GM23338 (cell line): ENCODE measurements at regions not wholly inside any gene's neighbourhood (a gene's known extent, or its start where the extent isn't known, plus 50 kb on each side); places are given as distances from the start of the nearest gene placed in this dataset.

Source experiments
- CREB1 ChIP-seq: fragments of 250-450 bp; sonication (Bioruptor Pico); IDR thresholded peaks from 2 replicates; pipeline ENCODE4 v1.5.0; 2020; ENCODE audit warnings: low read depth, mild to moderate bottlenecking, moderate library complexity
- CTCF ChIP-seq, 2 experiments: fragments of 200-600 bp in 1 of 2; sonication (generic) in 1 of 2; conservative IDR thresholded peaks; 2 replicates each; pipeline versions ENCODE4 v1.5.1 to v1.6.1; 2016 to 2017; ENCODE audit warnings: antibody characterized with exemption in 2 of 2, low read depth in 2 of 2, mild to moderate bottlenecking in 2 of 2, moderate library complexity in 1 of 2
- ETS1 ChIP-seq: IDR thresholded peaks from 2 replicates; pipeline ENCODE4 v1.6.1; 2016; ENCODE audit warnings: antibody characterized with exemption
- EZH2 ChIP-seq: fragments of 200-600 bp; sonication (generic); IDR thresholded peaks from one replicate; pipeline ENCODE4 v1.8.0; 2017; ENCODE audit warnings: antibody characterized with exemption, mild to moderate bottlenecking, low read depth; ENCODE audit not compliant: unreplicated experiment
- EZH2phosphoT487 ChIP-seq: fragments of 200-600 bp; sonication (generic); IDR thresholded peaks from one replicate; pipeline ENCODE4 v1.8.1; 2018; ENCODE audit warnings: antibody characterized with exemption; ENCODE audit not compliant: unreplicated experiment
- JUNB ChIP-seq: IDR thresholded peaks from one replicate; pipeline ENCODE4 v1.6.1; 2016; ENCODE audit warnings: antibody characterized with exemption; ENCODE audit not compliant: unreplicated experiment
- POLR2AphosphoS5 ChIP-seq: IDR thresholded peaks from 2 replicates; pipeline ENCODE4 v1.6.1; 2016; ENCODE audit warnings: antibody characterized with exemption, low read depth
- REST ChIP-seq: IDR thresholded peaks from one replicate; pipeline ENCODE4 v1.6.1; 2018; ENCODE audit warnings: antibody characterized with exemption; ENCODE audit not compliant: unreplicated experiment
- ZNF114 ChIP-seq: fragments of 250-450 bp; sonication (Bioruptor Pico); IDR thresholded peaks from 2 replicates; pipeline ENCODE4 v1.5.0; 2020; ENCODE audit warnings: mild to moderate bottlenecking, moderate library complexity
- ZNF331 ChIP-seq: fragments of 250-450 bp; sonication (Bioruptor Pico); IDR thresholded peaks from 2 replicates; pipeline ENCODE4 v1.5.0; 2020; ENCODE audit warnings: low read depth, mild to moderate bottlenecking, moderate library complexity

GRCh38 chr4:3864742-3865721 lies 98.8 kb downstream of the ADRA2C start:
- no peak for TF ChIP-seq CTCF (conservative IDR thresholded peaks at IDR 0.05; ENCODE audit: low read depth in 2 of 2)
- no peak for TF ChIP-seq EZH2phosphoT487
- no peak for TF ChIP-seq POLR2AphosphoS5
- TF ChIP-seq REST, result no peak
- TF ChIP-seq EZH2, result no peak
- no peak for TF ChIP-seq ETS1
- no peak for TF ChIP-seq CREB1 (CRISPR knock-in tag)
- no peak for TF ChIP-seq JUNB
- TF ChIP-seq ZNF114 (CRISPR knock-in tag), result no peak
- no peak for TF ChIP-seq ZNF331 (CRISPR knock-in tag)
